ENCODE measurements at regions not wholly inside any gene's neighbourhood (a gene's known extent, or its start where the extent isn't known, plus 50 kb on each side); places are given as distances from the start of the nearest gene placed in this dataset.

DNA sequence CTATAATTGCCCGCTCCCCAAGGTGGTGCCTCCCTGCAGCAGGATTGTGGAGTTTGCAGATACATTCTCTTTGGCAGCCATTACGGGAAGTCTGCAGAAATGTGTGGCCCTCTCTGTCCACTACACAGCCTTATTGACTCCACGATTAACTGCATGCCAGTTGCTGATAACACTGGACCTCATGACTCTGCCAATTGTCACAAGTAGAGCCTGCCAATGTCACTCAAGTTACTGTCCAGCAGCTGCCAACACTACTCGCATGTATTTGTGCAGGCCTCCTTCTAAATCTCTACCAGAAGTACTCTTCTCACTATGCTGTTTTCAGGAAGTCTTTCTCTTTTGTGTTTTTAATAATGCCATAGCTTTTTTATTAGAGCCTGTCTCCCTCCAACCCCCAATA is 128.8 kb downstream of the PPP1R3A start:
- no peaks in the 10 kb centered on the region for H3K36me3 Mint-ChIP-seq
- peaks cover 1 to 10% (median 8%) of the 10 kb centered on the region in 7 donors for H3K9me3 Mint-ChIP-seq
- Histone ChIP-seq H3K4me2 (replicated peaks; ENCODE audit: extremely low read depth, low read length, poor library complexity, severe bottlenecking) (no peak overlapping the region), H3K9me3 (replicated peaks in 1 of 2; ENCODE audit: control insufficient read depth in 1 of 2, insufficient read depth in 1 of 2, low read length in 2 of 2) (peaks cover 0 to 4% of the 10 kb centered on the region in 2 donors), H3K4me3 (replicated peaks in 1 of 3; ENCODE audit: low read depth in 2 of 3, low read length in 3 of 3) (no peak overlapping the region), H3K4me1 (ENCODE audit: control insufficient read depth in 1 of 2, insufficient read depth in 2 of 2, low read length in 2 of 2) (no peaks in the 10 kb centered on the region), H2AFZ (ENCODE audit: insufficient read depth, low read depth, low read length, poor library complexity, severe bottlenecking) (no peak overlapping the region), H3K27me3 (ENCODE audit: control insufficient read depth in 2 of 2, insufficient read depth in 2 of 2, low read length in 2 of 2) (no peaks in the 10 kb centered on the region), H3K9ac (ENCODE audit: insufficient read depth, low read length, poor library complexity, severe bottlenecking) (no peak overlapping the region), H3K79me2 (ENCODE audit: insufficient read depth, low read length) (no peaks in the 10 kb centered on the region), H3K27ac (ENCODE audit: low read depth in 1 of 2, low read length in 2 of 2) (no peak overlapping the region), H4K20me1 (ENCODE audit: insufficient read depth, low read length) (no peaks in the 10 kb centered on the region), H3K36me3 (replicated peaks in 1 of 2; ENCODE audit: control insufficient read depth in 1 of 2, insufficient read depth in 2 of 2, low read length in 2 of 2) (no peaks in the 10 kb centered on the region)
- peaks cover 0 to 2% (median 2%) of the 10 kb centered on the region in 3 donors for H3K27me3 Mint-ChIP-seq (ENCODE audit: low read depth in 3 of 3)
- 90% methylated on average over 3 of the region's 4 CpGs for WGBS (ENCODE audit: insufficient coverage)
- no peak for DNase-seq
- no peak overlapping the region for H3K4me3 Mint-ChIP-seq
- no peaks in the 10 kb centered on the region for H3K4me1 Mint-ChIP-seq
- TF ChIP-seq, protein P1, sequence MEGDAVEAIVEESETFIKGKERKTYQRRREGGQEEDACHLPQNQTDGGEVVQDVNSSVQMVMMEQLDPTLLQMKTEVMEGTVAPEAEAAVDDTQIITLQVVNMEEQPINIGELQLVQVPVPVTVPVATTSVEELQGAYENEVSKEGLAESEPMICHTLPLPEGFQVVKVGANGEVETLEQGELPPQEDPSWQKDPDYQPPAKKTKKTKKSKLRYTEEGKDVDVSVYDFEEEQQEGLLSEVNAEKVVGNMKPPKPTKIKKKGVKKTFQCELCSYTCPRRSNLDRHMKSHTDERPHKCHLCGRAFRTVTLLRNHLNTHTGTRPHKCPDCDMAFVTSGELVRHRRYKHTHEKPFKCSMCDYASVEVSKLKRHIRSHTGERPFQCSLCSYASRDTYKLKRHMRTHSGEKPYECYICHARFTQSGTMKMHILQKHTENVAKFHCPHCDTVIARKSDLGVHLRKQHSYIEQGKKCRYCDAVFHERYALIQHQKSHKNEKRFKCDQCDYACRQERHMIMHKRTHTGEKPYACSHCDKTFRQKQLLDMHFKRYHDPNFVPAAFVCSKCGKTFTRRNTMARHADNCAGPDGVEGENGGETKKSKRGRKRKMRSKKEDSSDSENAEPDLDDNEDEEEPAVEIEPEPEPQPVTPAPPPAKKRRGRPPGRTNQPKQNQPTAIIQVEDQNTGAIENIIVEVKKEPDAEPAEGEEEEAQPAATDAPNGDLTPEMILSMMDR (IDR thresholded peaks at IDR 0.05) = no peak
- no peak overlapping the region for H3K27ac Mint-ChIP-seq
- intact Hi-C loops (cut with micrococcal nuclease) = no loop called here

DNA sequence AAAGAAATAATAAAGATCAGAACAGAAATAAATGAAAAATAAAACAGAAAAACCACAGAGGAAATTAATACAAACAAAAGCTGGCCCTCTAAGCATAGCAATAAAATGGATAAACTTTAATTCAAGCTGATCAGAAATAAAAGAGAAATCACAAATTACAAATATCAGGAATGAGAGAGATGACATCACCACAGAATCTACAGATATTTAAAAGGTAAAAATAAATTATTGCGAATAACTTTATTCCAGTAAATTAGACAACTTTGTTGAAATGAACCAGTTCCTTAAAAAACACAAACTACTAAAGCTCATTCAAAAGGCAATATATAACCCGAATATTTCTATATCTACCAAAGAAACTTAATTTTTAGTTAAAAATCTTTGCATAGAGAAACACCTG is 131.7 kb downstream of the PPP1R3A start:
- no peaks in the 10 kb centered on the region for H3K36me3 Mint-ChIP-seq
- TF ChIP-seq, protein P1 (IDR thresholded peaks at IDR 0.05) = no peak
- no peak overlapping the region for H3K4me3 Mint-ChIP-seq
- Histone ChIP-seq H3K36me3 (replicated peaks in 1 of 2; ENCODE audit: control insufficient read depth in 1 of 2, insufficient read depth in 2 of 2, low read length in 2 of 2) (no peaks in the 10 kb centered on the region), H3K79me2 (ENCODE audit: insufficient read depth, low read length) (no peaks in the 10 kb centered on the region), H3K4me2 (replicated peaks; ENCODE audit: extremely low read depth, low read length, poor library complexity, severe bottlenecking) (no peak overlapping the region), H3K4me3 (replicated peaks in 1 of 3; ENCODE audit: low read depth in 2 of 3, low read length in 3 of 3) (no peak overlapping the region), H4K20me1 (ENCODE audit: insufficient read depth, low read length) (no peaks in the 10 kb centered on the region), H3K9me3 (replicated peaks in 1 of 2; ENCODE audit: control insufficient read depth in 1 of 2, insufficient read depth in 1 of 2, low read length in 2 of 2) (peaks cover 0 to 4% of the 10 kb centered on the region in 2 donors), H3K4me1 (ENCODE audit: control insufficient read depth in 1 of 2, insufficient read depth in 2 of 2, low read length in 2 of 2) (peaks cover 0 to 4% of the 10 kb centered on the region in 2 donors), H3K27ac (ENCODE audit: low read depth in 1 of 2, low read length in 2 of 2) (no peak overlapping the region), H3K27me3 (ENCODE audit: control insufficient read depth in 2 of 2, insufficient read depth in 2 of 2, low read length in 2 of 2) (no peaks in the 10 kb centered on the region), H2AFZ (ENCODE audit: insufficient read depth, low read depth, low read length, poor library complexity, severe bottlenecking) (no peak overlapping the region), H3K9ac (ENCODE audit: insufficient read depth, low read length, poor library complexity, severe bottlenecking) (no peak overlapping the region)
- peaks cover 0 to 2% (median 2%) of the 10 kb centered on the region in 3 donors for H3K27me3 Mint-ChIP-seq (ENCODE audit: low read depth in 3 of 3)
- WGBS (ENCODE audit: insufficient coverage) = no CpG with 5 or more reads among the region's 2 CpGs
- H3K4me1 Mint-ChIP-seq = peaks cover 5% of the 10 kb centered on the region
- intact Hi-C loops (cut with micrococcal nuclease) = no loop called here
- no peak overlapping the region for H3K27ac Mint-ChIP-seq
- peaks cover 0 to 7% (median 0%) of the 10 kb centered on the region in 7 donors for H3K9me3 Mint-ChIP-seq
- DNase-seq = no peak

Data from CD14-positive monocyte (primary cell).